Endothelial cell of umbilical vein (primary cell): ENCODE measurements at regions not wholly inside any gene's neighbourhood (a gene's known extent, or its start where the extent isn't known, plus 50 kb on each side); places are given as distances from the start of the nearest gene placed in this dataset.

Experiments
- BruUV-seq: library from RNA; stranded (reverse); fragments of 400-500 nt; replicated peaks from 2 replicates; lab custom pipeline; 2021; lab: Mats Ljungman, UMichigan
- CTCF ChIA-PET: fragments of 300-600, 350-600 bp; sonication (Branson Sonifier 250); formaldehyde crosslinking; loops from one replicate; lab custom pipeline; 2021; ENCODE audit warnings: antibody characterized with exemption, inconsistent platforms; lab: Charles Lee
- POLR2A ChIA-PET: fragments of 300-600, 350-600 bp; sonication (Branson Sonifier 250); formaldehyde crosslinking; loops from one replicate; lab custom pipeline; 2021; ENCODE audit warnings: antibody characterized with exemption, inconsistent platforms; lab: Charles Lee
- DNase-seq: peaks from one replicate; pipeline ENCODE4 v3.0.0-alpha.2; 2011; ENCODE audit warnings: low read depth, low spot score
- FAIRE-seq: peaks from 2 replicates; lab custom pipeline; 2011; peaks lifted over from hg19 to GRCh38; lab: Jason Lieb, UNC
- H2AFZ ChIP-seq: 2 replicates; pipeline ENCODE4 v1.6.0; 2012; ENCODE audit warnings: low read depth, low read length, control low read depth, inconsistent platforms
- H3K27ac ChIP-seq: 2 replicates; pipeline ENCODE4 v1.5.1; 2011; ENCODE audit warnings: low read depth, mild to moderate bottlenecking, control low read depth, low read length, moderate library complexity; ENCODE audit not compliant: insufficient read depth
- H3K27me3 ChIP-seq, 2 experiments: 2 replicates each; pipeline versions ENCODE4 v1.6.0 to v1.6.1; 2011; ENCODE audit warnings: low read length in 2 of 2, mixed read lengths in 1 of 2; ENCODE audit not compliant: control insufficient read depth in 2 of 2, insufficient read depth in 2 of 2
- H3K36me3 ChIP-seq, 2 experiments: 2 replicates in 1 of 2; 3 replicates in 1 of 2; pipeline ENCODE4 v1.5.1; 2011; ENCODE audit warnings: low read length in 2 of 2, mild to moderate bottlenecking in 1 of 2, moderate library complexity in 1 of 2; ENCODE audit not compliant: control insufficient read depth in 2 of 2, insufficient read depth in 2 of 2; ENCODE audit errors: extremely low read depth in 1 of 2
- H3K4me1 ChIP-seq: 3 replicates; pipeline ENCODE4 v1.5.1; 2011; ENCODE audit warnings: mild to moderate bottlenecking, low read length; ENCODE audit not compliant: control insufficient read depth, insufficient read depth; ENCODE audit errors: extremely low read depth
- H3K4me2 ChIP-seq: 2 replicates; pipeline ENCODE4 v1.6.1; 2011; ENCODE audit warnings: low read length, control low read depth, mixed read lengths; ENCODE audit not compliant: insufficient read depth
- H3K4me3 ChIP-seq, 3 experiments: fragments of 200-600 bp in 1 of 3; sonication (generic), shearing (Covaris generic) in 1 of 3; replicated peaks in 1 of 3; 2 replicates each; pipeline ENCODE4 v1.5.1; 2011 to 2016; ENCODE audit warnings: control low read depth in 3 of 3, low read length in 3 of 3, mild to moderate bottlenecking in 2 of 3, inconsistent platforms in 1 of 3, low read depth in 1 of 3, moderate library complexity in 1 of 3; ENCODE audit not compliant: insufficient read depth in 1 of 3
- H3K79me2 ChIP-seq: 2 replicates; pipeline ENCODE4 v1.6.0; 2012; ENCODE audit warnings: low read length, inconsistent platforms; ENCODE audit not compliant: control insufficient read depth, insufficient read depth
- H3K9ac ChIP-seq: replicated peaks from 2 replicates; pipeline ENCODE3; 2011; ENCODE audit warnings: low read length, control low read depth; ENCODE audit not compliant: insufficient read depth; ENCODE audit errors: extremely low read depth
- H3K9me1 ChIP-seq: replicated peaks from 3 replicates; pipeline ENCODE4 v1.6.0; 2011; ENCODE audit warnings: mild to moderate bottlenecking, low read length; ENCODE audit not compliant: control insufficient read depth, insufficient read depth; ENCODE audit errors: extremely low read depth
- H3K9me3 ChIP-seq: replicated peaks from 2 replicates; pipeline ENCODE4 v1.5.1; 2012; ENCODE audit warnings: low read length, inconsistent platforms; ENCODE audit not compliant: control insufficient read depth, insufficient read depth
- H4K20me1 ChIP-seq: replicated peaks from 2 replicates; pipeline ENCODE3; 2011; ENCODE audit warnings: mild to moderate bottlenecking, low read length; ENCODE audit not compliant: control insufficient read depth, insufficient read depth; ENCODE audit errors: extremely low read depth
- EZH2 ChIP-seq: IDR thresholded peaks from 2 replicates; pipeline ENCODE4 v1.6.1; 2012; ENCODE audit warnings: borderline replicate concordance, low read depth, mild to moderate bottlenecking, moderate library complexity, low read length, inconsistent platforms; ENCODE audit not compliant: severe bottlenecking
- FOS ChIP-seq: IDR thresholded peaks from 2 replicates; pipeline ENCODE4 v1.6.1; 2011; ENCODE audit warnings: mild to moderate bottlenecking, low read length, moderate library complexity, borderline replicate concordance; ENCODE audit not compliant: insufficient read depth
- GATA2 ChIP-seq: IDR thresholded peaks from 2 replicates; pipeline ENCODE4 v1.7.0; 2011; ENCODE audit warnings: low read depth, mild to moderate bottlenecking, moderate library complexity, mixed read lengths, low read length; ENCODE audit not compliant: insufficient read length, insufficient read depth
- JUN ChIP-seq: IDR thresholded peaks from 2 replicates; pipeline ENCODE4 v1.6.1; 2011; ENCODE audit warnings: borderline replicate concordance, low read depth; ENCODE audit not compliant: insufficient read length, insufficient read depth
- MYC ChIP-seq: IDR thresholded peaks from one replicate; pipeline ENCODE4 v1.6.1; 2011; ENCODE audit warnings: mild to moderate bottlenecking, low read depth, low read length
- POLR2A ChIP-seq: IDR thresholded peaks from 2 replicates; pipeline ENCODE4 v1.6.1; 2012; ENCODE audit warnings: low read depth, mild to moderate bottlenecking, control low read depth, low read length
- POLR2AphosphoS5 ChIP-seq: IDR thresholded peaks from 2 replicates; pipeline ENCODE4 v1.6.1; 2012; ENCODE audit warnings: low read depth, mild to moderate bottlenecking, control low read depth, low read length, moderate library complexity; ENCODE audit not compliant: insufficient read depth
- dilution Hi-C: fragments of 300-500 bp; cut with MboI; formaldehyde crosslinking; loops from one replicate; pipeline ENCODE4 v1.15.0; 2019; ENCODE audit warnings: low sequenced_read_pairs; ENCODE audit not compliant: extremely low pct_ligation_motif_present
- intact Hi-C: fragments of 100-400 bp; cut with micrococcal nuclease; formaldehyde crosslinking; loops from one replicate; pipeline ENCODE4 v1.10.0; 2022
- TF ChIP-seq, protein P1 (sequence below): IDR thresholded peaks from 2 replicates; pipeline ENCODE4 v1.6.1; 2011; ENCODE audit not compliant: insufficient read depth, insufficient read length
- TF ChIP-seq, protein P2 (sequence below), 2 donors: IDR thresholded peaks; 1 replicate in 1 of 2; 2 replicates in 1 of 2; pipeline ENCODE4 v1.5.1; 2011; ENCODE audit warnings: low read length in 2 of 2, mild to moderate bottlenecking in 2 of 2, moderate library complexity in 2 of 2, control low read depth in 1 of 2, inconsistent platforms in 1 of 2, low read depth in 1 of 2; ENCODE audit not compliant: insufficient read depth in 1 of 2; ENCODE audit errors: extremely low read depth in 1 of 2

DNA sequence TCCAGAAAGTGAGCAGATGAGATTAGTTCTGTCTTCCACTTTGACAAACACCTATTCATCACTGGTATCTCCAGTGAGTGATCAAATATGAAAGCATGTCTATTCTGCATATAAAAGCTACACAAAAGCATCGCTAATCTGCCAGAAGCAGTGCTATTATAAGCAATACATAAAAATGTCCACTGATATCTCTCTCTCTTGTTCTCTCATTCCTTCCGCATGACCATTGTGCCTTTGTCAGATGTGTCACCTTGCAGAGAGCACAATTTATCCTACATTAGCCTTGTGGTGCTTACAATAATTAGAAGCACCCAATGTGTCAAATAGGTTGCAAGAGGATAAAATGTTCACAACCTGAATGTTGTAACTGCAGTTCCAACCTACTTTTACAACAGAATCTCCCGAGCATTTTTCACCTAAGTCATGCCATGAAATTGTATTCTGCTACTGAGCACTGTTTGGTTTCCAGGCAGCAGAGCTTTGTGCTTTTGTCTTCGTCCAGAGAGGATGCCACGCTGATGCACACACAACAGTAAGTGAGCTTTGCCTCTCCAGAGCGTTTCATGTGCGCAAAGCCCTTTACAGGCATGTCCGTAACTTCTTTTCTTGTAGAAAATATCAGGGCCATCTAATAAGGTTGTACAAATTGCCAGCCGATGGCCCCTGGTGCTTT lies 198.7 kb upstream of the PLD5 start:
- dilution Hi-C loops, result no loop called here
- peaks cover 3% of the 10 kb centered on the region for H3K9me3 ChIP-seq
- intact Hi-C loops, result no loop called here
- FAIRE-seq (no peak), DNase-seq (no peak)
- POLR2A ChIA-PET, result no interaction called here
- CTCF ChIA-PET, result no interaction called here
- no peak overlapping the region for H2AFZ ChIP-seq
- no peaks in the 10 kb centered on the region for H3K79me2 ChIP-seq
- TF ChIP-seq, protein P1, sequence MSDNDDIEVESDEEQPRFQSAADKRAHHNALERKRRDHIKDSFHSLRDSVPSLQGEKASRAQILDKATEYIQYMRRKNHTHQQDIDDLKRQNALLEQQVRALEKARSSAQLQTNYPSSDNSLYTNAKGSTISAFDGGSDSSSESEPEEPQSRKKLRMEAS, result no peak
- TF ChIP-seq POLR2A (no peak), EZH2 (no peak), POLR2AphosphoS5 (no peak), JUN (no peak)
- H3K27me3 ChIP-seq, result no peaks in the 10 kb centered on the region
- no TSS peak for BruUV-seq
- H4K20me1 ChIP-seq, result no peaks in the 10 kb centered on the region
- no peak overlapping the region for H3K4me3 ChIP-seq
- H3K27ac ChIP-seq, result no peak overlapping the region
- H3K36me3 ChIP-seq, result no peaks in the 10 kb centered on the region
- H3K9me1 ChIP-seq, result no peaks in the 10 kb centered on the region
- H3K4me2 ChIP-seq, result no peak overlapping the region
- no peak overlapping the region for H3K9ac ChIP-seq
- no peaks in the 10 kb centered on the region for H3K4me1 ChIP-seq

DNA sequence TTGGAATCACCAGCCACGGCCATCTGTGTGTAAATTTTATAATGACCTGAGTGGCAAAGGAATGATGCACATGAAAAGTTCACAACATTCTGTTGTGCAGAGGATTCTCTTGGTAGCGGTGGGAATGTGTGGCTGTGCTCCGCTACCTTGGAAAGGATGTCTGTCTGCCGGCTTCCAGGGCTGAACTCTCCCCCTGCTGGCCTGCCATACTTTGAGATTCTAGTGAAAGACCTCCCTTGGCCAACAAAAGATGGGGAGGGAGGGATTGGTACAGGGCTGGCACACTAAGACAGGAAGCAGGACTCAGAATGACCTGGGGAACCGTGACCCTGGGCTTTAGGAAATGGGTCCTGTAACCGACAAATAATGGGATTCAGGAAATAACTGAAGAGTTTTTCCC lies 194.5 kb upstream of the PLD5 start:
- H3K4me2 ChIP-seq, result no peak overlapping the region
- peaks cover 2% of the 10 kb centered on the region for H3K9me3 ChIP-seq
- no peaks in the 10 kb centered on the region for H3K79me2 ChIP-seq
- ChIA-PET POLR2A (no interaction called here), CTCF (no interaction called here)
- TF ChIP-seq GATA2 (no peak), POLR2A (no peak), FOS (no peak), JUN (no peak), EZH2 (no peak), POLR2AphosphoS5 (no peak), MYC (no peak)
- TF ChIP-seq, protein P2, sequence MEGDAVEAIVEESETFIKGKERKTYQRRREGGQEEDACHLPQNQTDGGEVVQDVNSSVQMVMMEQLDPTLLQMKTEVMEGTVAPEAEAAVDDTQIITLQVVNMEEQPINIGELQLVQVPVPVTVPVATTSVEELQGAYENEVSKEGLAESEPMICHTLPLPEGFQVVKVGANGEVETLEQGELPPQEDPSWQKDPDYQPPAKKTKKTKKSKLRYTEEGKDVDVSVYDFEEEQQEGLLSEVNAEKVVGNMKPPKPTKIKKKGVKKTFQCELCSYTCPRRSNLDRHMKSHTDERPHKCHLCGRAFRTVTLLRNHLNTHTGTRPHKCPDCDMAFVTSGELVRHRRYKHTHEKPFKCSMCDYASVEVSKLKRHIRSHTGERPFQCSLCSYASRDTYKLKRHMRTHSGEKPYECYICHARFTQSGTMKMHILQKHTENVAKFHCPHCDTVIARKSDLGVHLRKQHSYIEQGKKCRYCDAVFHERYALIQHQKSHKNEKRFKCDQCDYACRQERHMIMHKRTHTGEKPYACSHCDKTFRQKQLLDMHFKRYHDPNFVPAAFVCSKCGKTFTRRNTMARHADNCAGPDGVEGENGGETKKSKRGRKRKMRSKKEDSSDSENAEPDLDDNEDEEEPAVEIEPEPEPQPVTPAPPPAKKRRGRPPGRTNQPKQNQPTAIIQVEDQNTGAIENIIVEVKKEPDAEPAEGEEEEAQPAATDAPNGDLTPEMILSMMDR (IDR thresholded peaks at IDR 0.05; ENCODE audit: extremely low read depth in 1 of 2, insufficient read depth in 1 of 2, low read depth in 1 of 2, low read length in 2 of 2), result no peak
- TF ChIP-seq, protein P1, result no peak
- no peak for FAIRE-seq
- no peak overlapping the region for H3K4me3 ChIP-seq
- no peak overlapping the region for H3K9ac ChIP-seq
- no peaks in the 10 kb centered on the region for H3K4me1 ChIP-seq
- dilution Hi-C loops, result no loop called here
- H3K36me3 ChIP-seq, result no peaks in the 10 kb centered on the region
- H3K9me1 ChIP-seq, result no peaks in the 10 kb centered on the region
- H4K20me1 ChIP-seq, result no peaks in the 10 kb centered on the region
- H2AFZ ChIP-seq, result no peak overlapping the region
- DNase-seq, result no peak
- H3K27me3 ChIP-seq, result no peaks in the 10 kb centered on the region
- no peak overlapping the region for H3K27ac ChIP-seq
- no TSS peak for BruUV-seq
- intact Hi-C loops, result no loop called here
